ENCODE measurements at regions not wholly inside any gene's neighbourhood (a gene's known extent, or its start where the extent isn't known, plus 50 kb on each side); places are given as distances from the start of the nearest gene placed in this dataset.

DNA sequence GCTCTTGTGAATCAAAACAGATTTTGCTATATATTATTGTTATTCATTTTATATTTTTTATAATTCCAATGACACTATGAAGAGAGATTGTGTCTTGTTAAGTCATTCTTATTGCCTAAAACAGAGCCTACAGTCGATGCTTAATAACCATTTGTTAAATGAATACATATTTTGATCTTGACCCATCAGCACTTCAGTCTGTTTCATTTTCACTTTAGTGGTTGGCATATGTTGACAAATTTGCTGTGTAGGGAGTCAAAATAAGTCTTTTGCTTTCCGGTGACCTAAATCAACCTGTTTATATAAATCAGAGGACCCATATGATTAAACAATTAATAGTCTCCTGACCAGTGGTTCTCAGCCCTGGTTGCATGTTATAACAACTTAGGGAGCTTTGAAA is 97.1 kb downstream of the TXNL1 start:
- H3K27ac ChIP-seq = no peak overlapping the region
- ChIA-PET CTCF (no interaction called here), POLR2A (no interaction called here)
- no peaks in the 10 kb centered on the region for H3K9me3 ChIP-seq
- no peak for DNase-seq (ENCODE audit: low read depth in 1 of 2, low spot score in 1 of 2)
- ATAC-seq = no peak
- TF ChIP-seq MAX (IDR thresholded peaks at IDR 0.05) (no peak), CEBPB (IDR thresholded peaks at IDR 0.05) (no peak), USF2 (IDR thresholded peaks at IDR 0.05) (no peak), MYC (IDR thresholded peaks at IDR 0.05; ENCODE audit: borderline replicate concordance, low read length) (no peak), POLR2AphosphoS2 (conservative IDR thresholded peaks at IDR 0.05; ENCODE audit: low read length) (no peak), HOXA7 (CRISPR knock-in tag; IDR thresholded peaks at IDR 0.05) (no peak), CBX2 (IDR thresholded peaks at IDR 0.05; ENCODE audit: borderline replicate concordance, low read depth) (no peak), RAD21 (conservative IDR thresholded peaks at IDR 0.05 in 1 of 2, IDR thresholded peaks at IDR 0.05 in 1 of 2) (no peak), GATA3 (IDR thresholded peaks at IDR 0.05; ENCODE audit: borderline replicate concordance) (no peak), PHF8 (IDR thresholded peaks at IDR 0.05; ENCODE audit: borderline replicate concordance, low read depth) (no peak), NPAS2 (CRISPR knock-in tag; IDR thresholded peaks at IDR 0.05; ENCODE audit: borderline replicate concordance) (no peak), CTCF (IDR thresholded peaks at IDR 0.05) (no peak), CBX8 (IDR thresholded peaks at IDR 0.05) (no peak), MAZ (IDR thresholded peaks at IDR 0.05; ENCODE audit: borderline replicate concordance, low read depth, low read length) (no peak)
- TF ChIP-seq, protein P1, sequence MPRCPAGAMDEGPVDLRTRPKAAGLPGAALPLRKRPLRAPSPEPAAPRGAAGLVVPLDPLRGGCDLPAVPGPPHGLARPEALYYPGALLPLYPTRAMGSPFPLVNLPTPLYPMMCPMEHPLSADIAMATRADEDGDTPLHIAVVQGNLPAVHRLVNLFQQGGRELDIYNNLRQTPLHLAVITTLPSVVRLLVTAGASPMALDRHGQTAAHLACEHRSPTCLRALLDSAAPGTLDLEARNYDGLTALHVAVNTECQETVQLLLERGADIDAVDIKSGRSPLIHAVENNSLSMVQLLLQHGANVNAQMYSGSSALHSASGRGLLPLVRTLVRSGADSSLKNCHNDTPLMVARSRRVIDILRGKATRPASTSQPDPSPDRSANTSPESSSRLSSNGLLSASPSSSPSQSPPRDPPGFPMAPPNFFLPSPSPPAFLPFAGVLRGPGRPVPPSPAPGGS (IDR thresholded peaks at IDR 0.05) = no peak
- 42% methylated on average over 2 of the region's 2 CpGs for WGBS (ENCODE audit: missing lambda C conversion rate)
- no peak overlapping the region for H3K4me3 ChIP-seq
- no peaks in the 10 kb centered on the region for H3K4me1 ChIP-seq
- no peak overlapping the region for H3K4me2 ChIP-seq
- FAIRE-seq = no peak

- no peak for ATAC-seq
- no peaks in the 10 kb centered on the region for H3K9me3 ChIP-seq
- no peak overlapping the region for H3K4me3 ChIP-seq
- CTCF ChIA-PET = no interaction called here
- no peaks in the 10 kb centered on the region for H3K4me1 ChIP-seq
- TF ChIP-seq FOSL2 (IDR thresholded peaks at IDR 0.05) (no peak), FOSL2 (CRISPR knock-in tag; IDR thresholded peaks at IDR 0.05) (no peak), SREBF2 (IDR thresholded peaks at IDR 0.05) (no peak), MAZ (IDR thresholded peaks at IDR 0.05; ENCODE audit: borderline replicate concordance, low read depth, low read length) (no peak), FOSB (CRISPR knock-in tag; IDR thresholded peaks at IDR 0.05) (no peak), CEBPB (IDR thresholded peaks at IDR 0.05) (no peak), CBX8 (IDR thresholded peaks at IDR 0.05) (no peak), CTCF (IDR thresholded peaks at IDR 0.05) (no peak), HOXA7 (CRISPR knock-in tag; IDR thresholded peaks at IDR 0.05) (no peak), RCOR1 (IDR thresholded peaks at IDR 0.05; ENCODE audit: low read depth, low read length) (no peak), USF2 (IDR thresholded peaks at IDR 0.05) (no peak), HEYL (CRISPR knock-in tag; IDR thresholded peaks at IDR 0.05) (no peak), NFE2L2 (conservative IDR thresholded peaks at IDR 0.05; ENCODE audit: low read length) (no peak), ZSCAN20 (CRISPR knock-in tag; IDR thresholded peaks at IDR 0.05) (no peak)
- H3K4me2 ChIP-seq = no peak overlapping the region
- WGBS (ENCODE audit: missing lambda C conversion rate) = 30% methylated on average over 2 of the region's 2 CpGs
- POLR2A ChIA-PET = no interaction called here
- no peak for FAIRE-seq
- DNase-seq (ENCODE audit: low read depth in 1 of 2, low spot score in 1 of 2) = no peak
- H3K27ac ChIP-seq = no peak overlapping the region
These were observed 99.6 kb downstream of the TXNL1 start for GRCh38 chr18:56538746-56539145.
